Dendritic cell treated with granulocyte-macrophage colony-stimulating factor and Interleukin-4, amounts not matched to agents 40 ng/mL and 50 ng/mL, for 4 days (primary cell): ENCODE measurements at regions not wholly inside any gene's neighbourhood (a gene's known extent, or its start where the extent isn't known, plus 50 kb on each side); places are given as distances from the start of the nearest gene placed in this dataset.

Experiments used
- H3K27ac Mint-ChIP-seq: one replicate; pipeline ENCODE4 v1.8.0; 2022; ENCODE audit warnings: mild to moderate bottlenecking, mixed read lengths
- H3K27me3 Mint-ChIP-seq: one replicate; pipeline ENCODE4 v1.8.0; 2022; ENCODE audit warnings: mild to moderate bottlenecking, mixed read lengths
- H3K36me3 Mint-ChIP-seq: one replicate; pipeline ENCODE4 v1.8.0; 2022; ENCODE audit warnings: low read depth, mixed read lengths
- H3K4me1 Mint-ChIP-seq: one replicate; pipeline ENCODE4 v1.8.0; 2022; ENCODE audit warnings: low read depth, mixed read lengths
- H3K4me3 Mint-ChIP-seq: one replicate; pipeline ENCODE4 v1.8.0; 2022; ENCODE audit warnings: mild to moderate bottlenecking, moderate library complexity, mixed read lengths
- H3K9me3 Mint-ChIP-seq: one replicate; pipeline ENCODE4 v1.8.0; 2022; ENCODE audit warnings: mixed read lengths
- intact Hi-C: fragments of 100-400 bp; cut with micrococcal nuclease; formaldehyde crosslinking; loops from one replicate; pipeline ENCODE4 v1.15.0; 2022

DNA sequence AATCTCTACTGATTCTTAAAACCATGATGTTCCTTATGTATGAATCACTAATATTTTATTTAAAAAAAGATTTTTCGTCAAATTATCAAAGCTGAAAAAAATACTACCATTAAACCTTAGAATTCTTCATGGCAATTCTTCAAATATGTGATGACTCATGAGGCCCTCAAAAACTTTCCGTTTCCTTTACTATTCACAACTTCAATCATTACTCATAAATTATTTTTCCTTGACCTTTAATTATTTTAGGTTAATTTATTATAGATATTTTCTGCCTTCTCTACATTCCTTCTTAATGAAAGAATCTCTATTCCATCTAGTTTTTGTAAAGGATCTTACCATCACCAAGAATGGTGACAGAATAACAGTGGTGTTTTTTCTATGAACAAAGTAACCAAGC lies 162.1 kb upstream of the SOX5 start:
- no peaks in the 10 kb centered on the region for H3K27me3 Mint-ChIP-seq

DNA sequence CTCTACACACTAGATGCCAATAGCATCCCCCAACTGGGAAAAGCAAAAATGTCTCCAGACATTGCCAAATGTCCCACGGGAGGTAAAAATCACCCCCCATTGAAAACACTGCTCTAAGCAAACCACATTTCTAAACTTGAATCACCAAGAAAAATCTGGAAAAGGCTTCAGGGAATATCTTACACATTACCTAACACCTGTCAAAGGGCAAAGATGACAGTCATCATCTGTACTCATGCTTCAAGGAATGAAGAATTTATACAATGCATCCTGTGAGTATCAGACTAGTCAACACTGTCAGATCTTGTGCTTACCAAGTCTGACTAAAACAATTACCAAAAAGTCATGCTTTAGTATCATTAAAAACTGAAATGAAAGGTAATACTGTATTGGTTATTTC lies 161.6 kb upstream of the SOX5 start:
- Mint-ChIP-seq H3K9me3 (no peaks in the 10 kb centered on the region), H3K4me1 (no peaks in the 10 kb centered on the region), H3K36me3 (no peaks in the 10 kb centered on the region), H3K27me3 (no peaks in the 10 kb centered on the region), H3K27ac (no peak overlapping the region), H3K4me3 (no peak overlapping the region)
- intact Hi-C loops, result loop anchor here (2.0 kb wide), 1 partner anchor 668 kb away; no protein-coding TSS in a partner anchor

More for the DNA sequence above, 162.1 kb upstream of the SOX5 start:
- Mint-ChIP-seq H3K36me3 (no peaks in the 10 kb centered on the region), H3K4me3 (no peak overlapping the region), H3K9me3 (no peaks in the 10 kb centered on the region), H3K4me1 (no peaks in the 10 kb centered on the region), H3K27ac (no peak overlapping the region)
- intact Hi-C loops, result loop anchor here (2.0 kb wide), 1 partner anchor 667 kb away; no protein-coding TSS in a partner anchor

DNA sequence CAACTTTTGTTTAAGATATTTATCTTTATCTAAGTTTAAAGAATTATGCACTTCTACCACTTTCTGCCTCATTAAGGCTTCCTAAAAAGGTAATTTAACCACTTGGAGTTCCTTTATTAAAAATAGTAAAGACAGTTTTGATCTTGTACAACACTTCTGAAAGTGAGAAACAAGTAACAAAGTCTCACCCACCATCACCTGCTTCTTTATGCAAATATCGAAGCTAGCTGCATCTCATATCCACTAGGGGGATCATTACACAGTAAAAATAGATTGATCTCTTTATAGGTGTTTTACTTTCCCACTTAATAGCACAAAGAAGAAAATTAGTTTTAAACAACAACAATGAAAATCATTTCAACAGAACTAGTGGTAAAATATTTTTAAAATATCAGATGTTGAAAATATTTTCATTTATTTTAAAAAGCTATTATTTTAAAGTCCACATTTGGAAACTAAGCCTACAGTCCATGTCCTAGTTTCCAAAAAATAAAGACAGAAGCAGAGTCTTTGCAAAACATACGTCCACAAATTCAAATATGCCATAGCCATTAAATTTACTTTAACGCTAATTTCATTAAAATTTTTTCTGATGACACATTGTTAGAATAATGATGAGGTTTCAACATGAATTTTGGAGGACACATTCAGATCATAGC lies 160.0 kb upstream of the SOX5 start:
- Mint-ChIP-seq H3K27me3 (no peaks in the 10 kb centered on the region), H3K4me3 (no peak overlapping the region), H3K27ac (no peak overlapping the region), H3K4me1 (no peaks in the 10 kb centered on the region), H3K9me3 (no peaks in the 10 kb centered on the region), H3K36me3 (no peaks in the 10 kb centered on the region)
- intact Hi-C loops, result loop anchor here (2.0 to 5.0 kb wide), 3 partner anchors 488 to 669 kb away; no protein-coding TSS in a partner anchor

DNA sequence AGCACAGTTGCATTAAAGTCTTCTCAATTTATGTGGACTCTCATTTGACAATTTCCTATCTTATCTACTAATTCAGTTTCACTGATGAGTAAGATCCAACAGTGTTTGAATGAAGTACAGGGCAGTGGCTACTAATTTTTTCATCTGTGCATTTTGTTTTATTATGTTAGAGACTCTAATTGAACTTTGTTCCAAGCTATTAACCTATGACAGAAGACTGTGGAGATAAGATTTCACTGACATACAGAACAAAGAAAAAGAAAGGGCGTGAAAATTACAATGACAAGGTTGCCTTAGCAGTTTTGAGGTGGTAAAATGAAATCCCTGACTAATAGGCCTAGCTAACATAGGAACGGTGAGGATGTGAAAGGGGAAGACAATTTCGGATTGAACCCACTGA lies 153.2 kb upstream of the SOX5 start:
- Mint-ChIP-seq H3K27ac (no peak overlapping the region), H3K36me3 (no peaks in the 10 kb centered on the region), H3K27me3 (no peaks in the 10 kb centered on the region), H3K9me3 (no peaks in the 10 kb centered on the region), H3K4me3 (no peak overlapping the region), H3K4me1 (no peaks in the 10 kb centered on the region)
- intact Hi-C loops, result no loop called here

DNA sequence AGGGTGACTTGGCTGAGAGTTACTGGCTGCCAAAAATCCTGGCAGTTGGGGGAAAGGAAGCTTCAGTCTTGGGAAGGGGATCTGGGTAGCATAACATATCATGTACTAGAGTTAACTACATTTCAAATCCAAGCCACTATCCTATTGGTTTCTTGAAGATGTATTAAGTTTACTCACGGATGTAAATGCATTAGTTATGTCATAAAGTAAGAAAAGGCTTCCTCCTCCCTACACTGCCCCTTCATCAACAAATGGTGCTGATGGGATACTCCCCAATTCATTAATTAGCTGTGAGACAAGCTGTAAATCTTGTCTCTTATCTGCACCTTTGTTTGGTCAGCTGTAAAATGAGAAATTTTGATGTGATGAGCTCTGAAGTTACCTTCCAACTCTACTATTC lies 150.1 kb upstream of the SOX5 start:
- Mint-ChIP-seq H3K27ac (no peak overlapping the region), H3K27me3 (no peaks in the 10 kb centered on the region), H3K36me3 (no peaks in the 10 kb centered on the region), H3K4me3 (no peak overlapping the region), H3K9me3 (peaks cover 6% of the 10 kb centered on the region), H3K4me1 (no peaks in the 10 kb centered on the region)
- intact Hi-C loops, result no loop called here

DNA sequence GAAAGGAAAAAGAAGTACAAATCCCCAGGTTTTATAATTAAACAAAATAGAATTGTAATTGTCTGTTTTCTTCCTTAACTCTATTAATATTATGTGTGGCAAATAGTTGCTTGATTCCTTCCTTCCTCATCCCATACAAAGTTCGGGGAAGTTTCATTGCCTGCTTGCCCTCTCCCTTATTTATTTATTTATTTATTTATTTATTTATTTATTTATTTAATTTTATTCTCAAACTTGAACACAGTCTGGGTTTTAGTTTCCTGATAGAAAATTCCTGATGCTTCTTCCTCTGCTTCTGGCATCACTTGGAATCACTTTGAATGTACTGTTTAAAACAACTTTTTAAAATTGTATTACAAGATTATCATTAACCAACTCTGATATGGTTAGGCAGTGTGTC lies 145.8 kb upstream of the SOX5 start:
- peaks cover 12% of the 10 kb centered on the region for H3K9me3 Mint-ChIP-seq
- H3K27ac Mint-ChIP-seq, result no peak overlapping the region
- intact Hi-C loops, result no loop called here
- no peaks in the 10 kb centered on the region for H3K27me3 Mint-ChIP-seq
- H3K4me1 Mint-ChIP-seq, result no peaks in the 10 kb centered on the region
- H3K36me3 Mint-ChIP-seq, result no peaks in the 10 kb centered on the region
- no peak overlapping the region for H3K4me3 Mint-ChIP-seq

DNA sequence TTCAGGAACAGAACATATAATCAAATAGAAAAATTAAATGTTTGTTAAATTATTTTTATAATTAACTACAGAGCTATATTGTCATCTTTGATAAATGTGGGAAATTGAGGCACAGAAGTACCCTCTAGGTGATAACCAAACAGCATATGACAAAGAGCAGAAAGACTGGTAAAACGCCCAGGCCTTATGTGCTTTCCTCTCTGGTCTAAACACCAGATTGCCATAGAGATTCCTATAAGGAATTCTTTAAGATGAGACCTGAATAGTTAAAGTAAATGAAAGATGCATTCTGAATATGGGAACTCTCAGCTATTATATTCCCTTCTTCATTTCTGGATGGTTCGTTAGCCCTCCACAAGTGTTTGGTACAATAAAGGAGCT lies 140.0 kb upstream of the SOX5 start:
- no peak overlapping the region for H3K27ac Mint-ChIP-seq
- H3K9me3 Mint-ChIP-seq, result peaks cover 6% of the 10 kb centered on the region
- intact Hi-C loops, result loop anchor here (5.0 kb wide), 1 partner anchor 183 kb away; no protein-coding TSS in a partner anchor
- no peaks in the 10 kb centered on the region for H3K27me3 Mint-ChIP-seq
- no peaks in the 10 kb centered on the region for H3K4me1 Mint-ChIP-seq
- no peak overlapping the region for H3K4me3 Mint-ChIP-seq
- H3K36me3 Mint-ChIP-seq, result no peaks in the 10 kb centered on the region

DNA sequence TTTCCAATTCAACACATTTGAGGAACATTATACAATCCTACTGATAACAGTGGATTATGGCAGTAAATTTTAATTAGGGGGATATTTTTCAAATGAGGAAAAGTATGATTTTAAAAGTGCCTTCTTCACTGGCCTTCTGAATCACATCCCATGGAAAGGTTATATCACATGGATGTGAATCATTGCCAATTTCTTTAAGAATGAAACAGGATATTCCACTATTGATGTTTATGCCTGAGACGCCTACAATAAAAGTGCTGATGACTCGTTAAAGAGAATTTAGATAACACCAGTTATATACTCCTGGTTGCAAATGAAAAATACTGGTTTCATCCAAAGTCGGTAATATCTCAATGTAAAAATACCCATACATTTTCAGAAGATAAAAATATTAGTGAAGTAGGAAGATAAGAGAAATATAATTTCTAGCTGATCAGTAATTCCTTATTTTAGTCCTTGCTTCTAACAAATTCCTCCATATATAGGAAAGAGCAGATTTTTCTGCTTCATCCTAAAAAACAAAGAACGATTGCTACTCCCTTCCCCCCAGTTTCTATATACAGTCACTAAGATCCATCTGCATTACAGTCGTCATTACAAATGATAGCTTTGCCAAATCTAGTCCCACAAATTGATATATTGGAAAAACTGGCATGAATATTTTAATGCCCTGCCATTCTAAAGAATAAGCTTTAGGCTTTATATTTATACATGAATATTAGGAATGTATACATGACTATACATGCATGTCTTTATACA lies 139.5 kb upstream of the SOX5 start:
- intact Hi-C loops, result loop anchor here (5.0 kb wide), 1 partner anchor 183 kb away; no protein-coding TSS in a partner anchor
- Mint-ChIP-seq H3K9me3 (peaks cover 6% of the 10 kb centered on the region), H3K27me3 (no peaks in the 10 kb centered on the region), H3K27ac (no peak overlapping the region), H3K36me3 (no peaks in the 10 kb centered on the region), H3K4me3 (no peak overlapping the region), H3K4me1 (no peaks in the 10 kb centered on the region)

DNA sequence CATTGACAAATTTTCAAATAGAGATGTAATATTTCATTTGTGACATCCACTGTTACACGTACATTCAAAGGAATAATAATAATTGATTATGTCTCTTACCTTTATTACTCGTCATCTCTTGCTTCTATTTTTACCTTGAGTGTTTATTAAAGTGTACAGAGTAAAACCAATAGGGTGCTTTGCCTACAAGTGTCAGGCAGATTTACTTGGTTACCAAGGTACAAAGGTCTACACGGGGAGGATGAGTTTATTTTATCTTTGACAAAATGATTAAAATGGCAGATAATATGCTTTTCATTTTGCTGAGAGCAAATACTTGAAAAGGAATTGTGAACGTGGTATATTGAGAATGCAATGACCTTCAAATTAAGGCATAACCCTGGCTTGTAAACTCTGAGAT lies 137.8 kb upstream of the SOX5 start:
- no peaks in the 10 kb centered on the region for H3K9me3 Mint-ChIP-seq
- H3K36me3 Mint-ChIP-seq, result no peaks in the 10 kb centered on the region
- intact Hi-C loops, result loop anchor here (5.0 kb wide), 1 partner anchor 185 kb away; no protein-coding TSS in a partner anchor
- no peak overlapping the region for H3K27ac Mint-ChIP-seq
- H3K27me3 Mint-ChIP-seq, result no peaks in the 10 kb centered on the region
- H3K4me3 Mint-ChIP-seq, result no peak overlapping the region
- H3K4me1 Mint-ChIP-seq, result no peaks in the 10 kb centered on the region

DNA sequence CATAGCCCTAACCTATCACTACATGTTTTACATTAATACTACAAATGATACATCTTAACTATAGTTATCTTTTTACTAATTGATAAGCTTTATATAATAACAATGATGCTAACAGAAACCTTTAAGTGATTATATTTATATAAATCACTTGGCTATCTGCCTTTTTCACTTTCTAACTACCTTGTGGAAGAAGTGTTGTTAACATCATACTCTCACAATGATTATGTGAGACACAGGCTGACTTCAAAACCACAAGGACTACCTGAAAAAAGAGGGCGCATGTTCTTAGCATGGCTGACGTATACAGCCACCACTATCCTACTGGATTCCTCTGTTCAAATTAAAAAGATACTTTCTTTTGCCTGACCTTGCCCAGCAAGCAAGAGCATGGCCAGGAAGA lies 135.3 kb upstream of the SOX5 start:
- Mint-ChIP-seq H3K27ac (no peak overlapping the region), H3K4me1 (no peaks in the 10 kb centered on the region), H3K36me3 (no peaks in the 10 kb centered on the region), H3K4me3 (no peak overlapping the region), H3K27me3 (no peaks in the 10 kb centered on the region), H3K9me3 (no peaks in the 10 kb centered on the region)
- intact Hi-C loops, result loop anchor here (5.0 kb wide), 1 partner anchor 188 kb away; no protein-coding TSS in a partner anchor

DNA sequence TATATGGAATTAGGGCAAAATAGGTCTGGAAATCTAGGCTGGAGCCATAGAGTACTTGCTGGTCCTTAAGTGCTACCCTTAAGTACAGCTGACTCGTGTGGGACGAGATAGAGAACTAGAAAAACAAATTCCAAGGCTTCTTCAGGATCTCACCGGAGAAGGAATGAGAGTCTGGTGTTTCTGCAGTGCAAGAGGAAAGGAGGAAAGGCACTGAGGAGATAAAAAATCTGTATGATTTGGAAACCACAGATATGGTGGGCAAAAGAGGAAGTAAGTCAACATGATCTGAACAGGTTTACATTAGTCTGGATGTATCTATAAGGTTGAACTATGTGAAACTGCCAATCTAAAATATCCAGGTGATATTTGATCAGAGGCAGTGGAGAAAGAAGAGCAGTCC lies 134.4 kb upstream of the SOX5 start:
- Mint-ChIP-seq H3K27ac (no peak overlapping the region), H3K36me3 (no peaks in the 10 kb centered on the region), H3K4me3 (no peak overlapping the region), H3K27me3 (no peaks in the 10 kb centered on the region), H3K9me3 (no peaks in the 10 kb centered on the region), H3K4me1 (no peaks in the 10 kb centered on the region)
- intact Hi-C loops, result no loop called here

DNA sequence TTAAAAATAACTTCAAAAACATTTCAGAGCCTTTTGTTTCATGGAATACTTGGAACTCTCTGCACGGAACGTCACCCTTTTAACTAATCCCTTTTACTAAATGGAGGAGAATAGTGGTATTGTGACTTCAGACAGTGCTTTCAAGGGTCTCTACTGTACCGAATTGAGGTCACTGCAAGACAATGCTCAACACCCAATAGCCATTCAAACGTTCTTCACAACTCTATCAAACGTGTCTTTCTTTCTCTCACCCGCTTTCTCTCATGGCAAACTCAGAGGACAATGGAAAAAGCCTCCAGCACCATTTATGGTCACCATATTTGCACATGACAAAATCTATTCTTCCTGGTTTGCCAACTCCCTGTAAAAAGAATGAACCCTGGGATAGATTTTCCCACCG lies 132.1 kb upstream of the SOX5 start:
- H3K36me3 Mint-ChIP-seq, result no peaks in the 10 kb centered on the region
- intact Hi-C loops, result no loop called here
- no peaks in the 10 kb centered on the region for H3K27me3 Mint-ChIP-seq
- no peak overlapping the region for H3K27ac Mint-ChIP-seq
- H3K9me3 Mint-ChIP-seq, result no peaks in the 10 kb centered on the region
- no peaks in the 10 kb centered on the region for H3K4me1 Mint-ChIP-seq
- H3K4me3 Mint-ChIP-seq, result no peak overlapping the region

DNA sequence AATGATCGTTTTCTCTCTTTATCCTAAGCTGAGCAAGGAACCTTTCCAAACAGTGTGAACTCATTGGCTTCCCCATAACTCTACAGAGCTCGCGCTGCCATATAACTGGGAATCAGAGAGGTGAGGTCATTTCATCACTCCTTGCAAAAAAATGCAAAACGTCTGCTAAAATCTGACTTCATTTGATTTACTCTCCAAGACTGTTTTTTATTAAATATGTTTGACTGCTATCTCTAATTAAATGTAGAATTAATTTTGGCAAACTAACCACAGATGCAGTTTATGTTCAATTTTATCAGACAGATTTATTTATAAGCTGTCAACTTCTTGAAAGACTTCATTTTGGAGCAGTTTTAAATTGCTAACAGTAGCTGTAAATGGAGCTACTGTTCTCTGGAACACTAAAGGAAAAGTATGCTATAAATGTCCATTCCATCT lies 131.6 kb upstream of the SOX5 start:
- H3K36me3 Mint-ChIP-seq, result no peaks in the 10 kb centered on the region
- no peak overlapping the region for H3K4me3 Mint-ChIP-seq
- H3K27ac Mint-ChIP-seq, result no peak overlapping the region
- H3K4me1 Mint-ChIP-seq, result no peaks in the 10 kb centered on the region
- H3K9me3 Mint-ChIP-seq, result no peaks in the 10 kb centered on the region
- no peaks in the 10 kb centered on the region for H3K27me3 Mint-ChIP-seq
- intact Hi-C loops, result no loop called here

DNA sequence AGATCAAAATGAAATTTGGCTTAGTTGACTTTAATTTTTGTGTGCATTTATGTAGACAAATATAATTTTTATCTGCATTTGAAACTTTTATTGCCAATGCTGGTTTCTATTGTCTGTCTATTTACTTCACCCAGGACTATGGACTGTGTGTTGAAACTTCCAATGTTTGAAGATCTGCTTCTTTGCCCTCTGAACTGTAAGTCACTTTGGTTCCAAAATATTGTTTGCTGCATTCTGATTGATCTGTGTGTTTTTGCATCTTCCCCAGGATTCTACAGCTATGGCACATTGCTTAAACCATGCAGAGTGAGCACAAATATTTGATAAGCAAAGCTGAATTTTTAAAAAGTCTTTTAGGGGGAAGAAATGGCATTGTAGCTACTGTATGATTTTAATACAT lies 131.0 kb upstream of the SOX5 start:
- Mint-ChIP-seq H3K36me3 (no peaks in the 10 kb centered on the region), H3K27me3 (no peaks in the 10 kb centered on the region), H3K9me3 (no peaks in the 10 kb centered on the region), H3K4me3 (no peak overlapping the region), H3K27ac (no peak overlapping the region), H3K4me1 (no peaks in the 10 kb centered on the region)
- intact Hi-C loops, result no loop called here
